ENCODE measurements at regions not wholly inside any gene's neighbourhood (a gene's known extent, or its start where the extent isn't known, plus 50 kb on each side); places are given as distances from the start of the nearest gene placed in this dataset.

GRCh38 chr14:56394826-56395530 is 184.6 kb upstream of the TMEM260 start:
- Histone ChIP-seq H3K36me3 (replicated peaks) (no peaks in the 10 kb centered on the region), H3K4me1 (no peaks in the 10 kb centered on the region), H3K27me3 (ENCODE audit: low read depth) (no peaks in the 10 kb centered on the region), H3K4me3 (no peak overlapping the region), H3K9me3 (no peaks in the 10 kb centered on the region)
- no peak for DNase-seq (ENCODE audit: low spot score in 2 of 2)
- in situ Hi-C loops (cut with MboI; ENCODE audit: low sequenced_read_pairs) = no loop called here

GRCh38 chr14:56400109-56400825 is 179.3 kb upstream of the TMEM260 start:
- no peak overlapping the region for H3K4me3 ChIP-seq
- no peak for DNase-seq (ENCODE audit: low spot score in 2 of 2)
- H3K9me3 ChIP-seq = no peaks in the 10 kb centered on the region
- no peaks in the 10 kb centered on the region for H3K36me3 ChIP-seq (replicated peaks)
- in situ Hi-C loops (cut with MboI; ENCODE audit: low sequenced_read_pairs) = no loop called here
- no peaks in the 10 kb centered on the region for H3K4me1 ChIP-seq
- H3K27me3 ChIP-seq (ENCODE audit: low read depth) = no peaks in the 10 kb centered on the region

GRCh38 chr14:56412468-56413434 is 166.8 kb upstream of the TMEM260 start:
- Histone ChIP-seq H3K36me3 (replicated peaks) (no peaks in the 10 kb centered on the region), H3K4me3 (no peak overlapping the region), H3K9me3 (no peaks in the 10 kb centered on the region), H3K27me3 (ENCODE audit: low read depth) (0 out of 2 replicates have a peak, but pooled peaks cover 5% of the 10 kb centered on the region), H3K4me1 (no peaks in the 10 kb centered on the region)
- no peak for DNase-seq (ENCODE audit: low spot score in 2 of 2)
- in situ Hi-C loops (cut with MboI; ENCODE audit: low sequenced_read_pairs) = no loop called here

- in situ Hi-C loops (cut with MboI; ENCODE audit: low sequenced_read_pairs) = no loop called here
- 0 out of 2 replicates have a peak, but pooled peaks cover 5% of the 10 kb centered on the region for H3K27me3 ChIP-seq (ENCODE audit: low read depth)
- no peaks in the 10 kb centered on the region for H3K4me1 ChIP-seq
These were observed 165.9 kb upstream of the TMEM260 start for GRCh38 chr14:56413721-56414120.

GRCh38 chr14:56414236-56414635 is 165.4 kb upstream of the TMEM260 start:
- no peak for DNase-seq (ENCODE audit: low spot score in 2 of 2)
- H3K9me3 ChIP-seq = no peaks in the 10 kb centered on the region
- H3K4me1 ChIP-seq = no peaks in the 10 kb centered on the region
- in situ Hi-C loops (cut with MboI; ENCODE audit: low sequenced_read_pairs) = no loop called here
- H3K36me3 ChIP-seq (replicated peaks) = no peaks in the 10 kb centered on the region
- no peak overlapping the region for H3K4me3 ChIP-seq
- H3K27me3 ChIP-seq (ENCODE audit: low read depth) = 0 out of 2 replicates have a peak, but pooled peaks cover 5% of the 10 kb centered on the region

More at GRCh38 chr14:56413721-56414120, 165.9 kb upstream of the TMEM260 start:
- Histone ChIP-seq H3K36me3 (replicated peaks) (no peaks in the 10 kb centered on the region), H3K9me3 (no peaks in the 10 kb centered on the region), H3K4me3 (no peak overlapping the region)
- DNase-seq (ENCODE audit: low spot score in 2 of 2) = no peak

GRCh38 chr14:56416213-56416612 is 163.4 kb upstream of the TMEM260 start:
- Histone ChIP-seq H3K9me3 (no peaks in the 10 kb centered on the region), H3K36me3 (replicated peaks) (no peaks in the 10 kb centered on the region), H3K4me1 (no peaks in the 10 kb centered on the region), H3K4me3 (no peak overlapping the region), H3K27me3 (ENCODE audit: low read depth) (no peaks in the 10 kb centered on the region)
- in situ Hi-C loops (cut with MboI; ENCODE audit: low sequenced_read_pairs) = no loop called here
- DNase-seq (ENCODE audit: low spot score in 2 of 2) = no peak

GRCh38 chr14:56417173-56417572 is 162.4 kb upstream of the TMEM260 start:
- no peaks in the 10 kb centered on the region for H3K4me1 ChIP-seq
- no peaks in the 10 kb centered on the region for H3K36me3 ChIP-seq (replicated peaks)
- no peaks in the 10 kb centered on the region for H3K27me3 ChIP-seq (ENCODE audit: low read depth)
- no peak for DNase-seq (ENCODE audit: low spot score in 2 of 2)
- no peaks in the 10 kb centered on the region for H3K9me3 ChIP-seq
- no peak overlapping the region for H3K4me3 ChIP-seq
- in situ Hi-C loops (cut with MboI; ENCODE audit: low sequenced_read_pairs) = no loop called here

GRCh38 chr14:56419750-56420149 is 159.8 kb upstream of the TMEM260 start:
- Histone ChIP-seq H3K4me3 (no peak overlapping the region), H3K4me1 (no peaks in the 10 kb centered on the region), H3K36me3 (replicated peaks) (no peaks in the 10 kb centered on the region), H3K27me3 (ENCODE audit: low read depth) (no peaks in the 10 kb centered on the region), H3K9me3 (no peaks in the 10 kb centered on the region)
- in situ Hi-C loops (cut with MboI; ENCODE audit: low sequenced_read_pairs) = no loop called here
- DNase-seq (ENCODE audit: low spot score in 2 of 2) = no peak

GRCh38 chr14:56422221-56422620 is 157.4 kb upstream of the TMEM260 start:
- in situ Hi-C loops (cut with MboI; ENCODE audit: low sequenced_read_pairs) = no loop called here

GRCh38 chr14:56422703-56423213 is 156.8 kb upstream of the TMEM260 start:
- H3K36me3 ChIP-seq (replicated peaks) = no peaks in the 10 kb centered on the region
- H3K27me3 ChIP-seq (ENCODE audit: low read depth) = no peaks in the 10 kb centered on the region
- H3K4me3 ChIP-seq = no peak overlapping the region
- no peaks in the 10 kb centered on the region for H3K4me1 ChIP-seq
- peak; percentile 33 to 39 for DNase-seq (ENCODE audit: low spot score in 2 of 2)
- H3K9me3 ChIP-seq = no peaks in the 10 kb centered on the region
- in situ Hi-C loops (cut with MboI; ENCODE audit: low sequenced_read_pairs) = no loop called here

More at GRCh38 chr14:56422221-56422620, 157.4 kb upstream of the TMEM260 start:
- no peaks in the 10 kb centered on the region for H3K9me3 ChIP-seq
- H3K36me3 ChIP-seq (replicated peaks) = no peaks in the 10 kb centered on the region
- no peaks in the 10 kb centered on the region for H3K4me1 ChIP-seq
- no peak for DNase-seq (ENCODE audit: low spot score in 2 of 2)
- no peaks in the 10 kb centered on the region for H3K27me3 ChIP-seq (ENCODE audit: low read depth)
- no peak overlapping the region for H3K4me3 ChIP-seq

GRCh38 chr14:56423544-56423943 is 156.1 kb upstream of the TMEM260 start:
- Histone ChIP-seq H3K36me3 (replicated peaks) (no peaks in the 10 kb centered on the region), H3K9me3 (no peaks in the 10 kb centered on the region), H3K4me1 (no peaks in the 10 kb centered on the region), H3K4me3 (no peak overlapping the region), H3K27me3 (ENCODE audit: low read depth) (no peaks in the 10 kb centered on the region)
- in situ Hi-C loops (cut with MboI; ENCODE audit: low sequenced_read_pairs) = no loop called here
- no peak for DNase-seq (ENCODE audit: low spot score in 2 of 2)

- no peak for DNase-seq (ENCODE audit: low spot score in 2 of 2)
- no peaks in the 10 kb centered on the region for H3K4me1 ChIP-seq
- peaks cover 32% of the 10 kb centered on the region for H3K27me3 ChIP-seq (ENCODE audit: low read depth)
- in situ Hi-C loops (cut with MboI; ENCODE audit: low sequenced_read_pairs) = no loop called here
- H3K36me3 ChIP-seq (replicated peaks) = no peaks in the 10 kb centered on the region
- H3K4me3 ChIP-seq = no peak overlapping the region
- peaks cover 2% of the 10 kb centered on the region for H3K9me3 ChIP-seq
These were observed 148.6 kb upstream of the TMEM260 start for GRCh38 chr14:56431013-56431412.

- H3K9me3 ChIP-seq = no peaks in the 10 kb centered on the region
- no peaks in the 10 kb centered on the region for H3K36me3 ChIP-seq (replicated peaks)
- peaks cover 13% of the 10 kb centered on the region; the same call in 1 of the 2 replicates for H3K27me3 ChIP-seq (ENCODE audit: low read depth)
- H3K4me3 ChIP-seq = no peak overlapping the region
- no peaks in the 10 kb centered on the region for H3K4me1 ChIP-seq
- no peak for DNase-seq (ENCODE audit: low spot score in 2 of 2)
- in situ Hi-C loops (cut with MboI; ENCODE audit: low sequenced_read_pairs) = no loop called here
These were observed 129.9 kb upstream of the TMEM260 start for GRCh38 chr14:56449670-56450213.
